ENCODE measurements at regions not wholly inside any gene's neighbourhood (a gene's known extent, or its start where the extent isn't known, plus 50 kb on each side); places are given as distances from the start of the nearest gene placed in this dataset.

DNA sequence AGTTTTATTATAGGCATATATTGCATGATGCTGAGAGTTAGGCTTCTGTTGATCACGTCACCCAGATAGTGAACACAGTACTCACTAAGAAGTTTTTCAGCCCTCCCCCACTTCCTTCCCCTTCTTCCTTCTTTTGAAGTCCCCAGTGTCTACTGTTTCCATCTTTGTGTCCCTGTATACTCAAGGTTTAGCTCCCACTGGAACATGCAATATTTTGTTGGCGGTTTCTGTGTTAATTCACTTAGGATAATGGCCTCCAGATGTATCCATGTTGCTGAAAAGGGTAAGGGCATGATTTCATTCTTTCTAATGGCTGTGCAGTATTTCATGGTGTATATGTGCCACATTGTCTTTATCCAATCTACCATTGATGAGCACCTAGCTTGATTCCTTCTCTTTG is 764.3 kb downstream of the MTRR start:
- DNase-seq (ENCODE audit: low read depth in 4 of 6, low spot score in 6 of 6): no peak
- WGBS (ENCODE audit: insufficient coverage): no CpG with 5 or more reads among the region's 2 CpGs

DNA sequence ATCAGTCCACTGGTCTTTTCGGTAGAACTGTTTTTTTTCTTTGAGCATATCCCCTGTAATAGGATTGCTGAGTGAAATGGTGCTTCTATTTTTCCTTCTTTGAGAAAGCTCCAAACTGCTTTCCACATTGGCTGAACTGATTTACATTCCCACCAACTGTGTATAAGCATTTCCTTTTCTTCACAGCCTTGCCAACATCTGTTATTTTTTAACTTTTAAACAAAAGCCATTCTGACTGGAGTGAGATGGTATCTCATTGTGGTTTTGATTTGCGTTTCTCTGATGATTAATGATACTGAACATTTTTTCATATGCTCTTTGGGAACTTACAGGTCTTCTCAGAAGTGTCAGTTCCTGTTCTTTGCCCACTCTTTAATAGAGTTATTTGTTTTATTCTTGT is 764.7 kb downstream of the MTRR start:
- Histone ChIP-seq H3K27ac (ENCODE audit: low read depth, low read length) (no peak overlapping the region), H3K27me3 (ENCODE audit: control insufficient read depth, insufficient read depth, low read length) (no peaks in the 10 kb centered on the region), H3K4me1 (ENCODE audit: control insufficient read depth, insufficient read depth, low read length) (no peaks in the 10 kb centered on the region), H3K9me3 (ENCODE audit: control insufficient read depth, insufficient read depth, low read length) (no peaks in the 10 kb centered on the region), H3K4me3 (ENCODE audit: low read depth, low read length) (no peak overlapping the region), H3K36me3 (ENCODE audit: control insufficient read depth, insufficient read depth, low read length) (no peaks in the 10 kb centered on the region)
- no CpG with 5 or more reads among the region's 2 CpGs for WGBS (ENCODE audit: insufficient coverage)
- DNase-seq (ENCODE audit: low read depth in 4 of 6, low spot score in 6 of 6): peak in 1 of 6 donors; percentile 29

More for the DNA sequence above, 764.3 kb downstream of the MTRR start:
- Histone ChIP-seq H3K4me3 (ENCODE audit: low read depth, low read length) (no peak overlapping the region), H3K4me1 (ENCODE audit: control insufficient read depth, insufficient read depth, low read length) (no peaks in the 10 kb centered on the region), H3K36me3 (ENCODE audit: control insufficient read depth, insufficient read depth, low read length) (no peaks in the 10 kb centered on the region), H3K9me3 (ENCODE audit: control insufficient read depth, insufficient read depth, low read length) (no peaks in the 10 kb centered on the region), H3K27me3 (ENCODE audit: control insufficient read depth, insufficient read depth, low read length) (no peaks in the 10 kb centered on the region), H3K27ac (ENCODE audit: low read depth, low read length) (no peak overlapping the region)

DNA sequence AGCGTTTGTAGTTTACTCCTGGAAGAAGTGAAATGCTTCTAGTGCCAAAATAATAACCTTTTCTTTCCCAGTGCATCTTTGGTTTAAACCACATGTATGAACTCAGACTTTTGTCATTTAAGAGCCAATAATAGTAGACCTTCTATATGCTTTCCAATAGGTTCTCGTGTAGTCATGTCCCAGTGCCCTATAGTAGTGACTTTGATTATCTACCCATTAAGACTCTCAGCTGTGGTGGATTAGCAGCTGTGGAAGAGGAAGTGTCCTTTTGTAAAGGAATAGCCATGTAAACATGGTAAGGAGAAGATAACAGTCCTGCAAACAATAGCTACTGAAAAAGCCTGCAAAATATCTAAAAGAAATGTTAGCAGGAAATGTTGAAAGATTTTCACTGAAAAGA is 765.3 kb downstream of the MTRR start:
- Histone ChIP-seq H3K4me1 (ENCODE audit: control insufficient read depth, insufficient read depth, low read length) (no peaks in the 10 kb centered on the region), H3K27ac (ENCODE audit: low read depth, low read length) (no peak overlapping the region), H3K27me3 (ENCODE audit: control insufficient read depth, insufficient read depth, low read length) (no peaks in the 10 kb centered on the region), H3K9me3 (ENCODE audit: control insufficient read depth, insufficient read depth, low read length) (no peaks in the 10 kb centered on the region), H3K36me3 (ENCODE audit: control insufficient read depth, insufficient read depth, low read length) (no peaks in the 10 kb centered on the region), H3K4me3 (ENCODE audit: low read depth, low read length) (no peak overlapping the region)
- WGBS (ENCODE audit: insufficient coverage): no CpG with 5 or more reads among the region's 2 CpGs
- DNase-seq (ENCODE audit: low read depth in 4 of 6, low spot score in 6 of 6): no peak

GRCh38 chr5:8641786-8642505 is 773.0 kb downstream of the MTRR start:
- no peak overlapping the region for H3K27ac ChIP-seq (ENCODE audit: low read depth, low read length)
- no peaks in the 10 kb centered on the region for H3K9me3 ChIP-seq (ENCODE audit: control insufficient read depth, insufficient read depth, low read length)
- whole genome bisulfite sequencing (ENCODE audit: insufficient coverage): 100% methylated on average over 1 of the region's 7 CpGs
- peak in 2 of 6 donors; percentile 30 to 47 for DNase-seq (ENCODE audit: low read depth in 4 of 6, low spot score in 6 of 6)
- H3K36me3 ChIP-seq (ENCODE audit: control insufficient read depth, insufficient read depth, low read length): no peaks in the 10 kb centered on the region
- no peaks in the 10 kb centered on the region for H3K4me1 ChIP-seq (ENCODE audit: control insufficient read depth, insufficient read depth, low read length)
- H3K27me3 ChIP-seq (ENCODE audit: control insufficient read depth, insufficient read depth, low read length): no peaks in the 10 kb centered on the region
- H3K4me3 ChIP-seq (ENCODE audit: low read depth, low read length): no peak overlapping the region

GRCh38 chr5:8644377-8644776 is 775.4 kb downstream of the MTRR start:
- no peaks in the 10 kb centered on the region for H3K36me3 ChIP-seq (ENCODE audit: control insufficient read depth, insufficient read depth, low read length)
- H3K27me3 ChIP-seq (ENCODE audit: control insufficient read depth, insufficient read depth, low read length): no peaks in the 10 kb centered on the region
- H3K4me1 ChIP-seq (ENCODE audit: control insufficient read depth, insufficient read depth, low read length): no peaks in the 10 kb centered on the region
- H3K9me3 ChIP-seq (ENCODE audit: control insufficient read depth, insufficient read depth, low read length): no peaks in the 10 kb centered on the region
- no peak overlapping the region for H3K27ac ChIP-seq (ENCODE audit: low read depth, low read length)
- H3K4me3 ChIP-seq (ENCODE audit: low read depth, low read length): no peak overlapping the region
- no peak for DNase-seq (ENCODE audit: low read depth in 4 of 6, low spot score in 6 of 6)
- 95% methylated on average over 2 of the region's 3 CpGs for WGBS (ENCODE audit: insufficient coverage)

GRCh38 chr5:8647111-8647510 is 778.2 kb downstream of the MTRR start:
- Histone ChIP-seq H3K36me3 (ENCODE audit: control insufficient read depth, insufficient read depth, low read length) (no peaks in the 10 kb centered on the region), H3K4me1 (ENCODE audit: control insufficient read depth, insufficient read depth, low read length) (no peaks in the 10 kb centered on the region), H3K9me3 (ENCODE audit: control insufficient read depth, insufficient read depth, low read length) (no peaks in the 10 kb centered on the region), H3K27ac (ENCODE audit: low read depth, low read length) (no peak overlapping the region), H3K27me3 (ENCODE audit: control insufficient read depth, insufficient read depth, low read length) (no peaks in the 10 kb centered on the region), H3K4me3 (ENCODE audit: low read depth, low read length) (no peak overlapping the region)
- no peak for DNase-seq (ENCODE audit: low read depth in 4 of 6, low spot score in 6 of 6)

DNA sequence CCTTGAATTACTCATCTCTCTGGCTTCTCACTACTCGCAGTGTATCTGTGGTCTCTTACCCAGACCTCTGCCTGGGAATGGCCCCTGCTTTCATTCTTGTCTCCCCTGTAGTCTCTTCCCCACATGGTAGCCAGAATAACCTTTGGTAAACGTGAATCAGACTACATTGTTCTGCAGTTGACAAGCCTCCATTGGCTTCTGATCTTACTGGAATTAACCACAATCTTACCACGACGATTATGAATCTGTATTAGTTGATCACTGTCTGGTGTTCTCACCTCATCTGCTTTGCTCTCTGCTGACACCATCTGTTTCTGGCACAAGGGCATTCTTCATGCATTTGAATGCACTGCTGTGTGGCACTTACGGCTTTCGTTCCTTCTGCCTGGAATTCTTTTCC is 781.2 kb downstream of the MTRR start:
- H3K4me1 ChIP-seq (ENCODE audit: control insufficient read depth, insufficient read depth, low read length): no peaks in the 10 kb centered on the region
- no peaks in the 10 kb centered on the region for H3K27me3 ChIP-seq (ENCODE audit: control insufficient read depth, insufficient read depth, low read length)
- H3K36me3 ChIP-seq (ENCODE audit: control insufficient read depth, insufficient read depth, low read length): no peaks in the 10 kb centered on the region
- no peak overlapping the region for H3K27ac ChIP-seq (ENCODE audit: low read depth, low read length)
- 77% methylated on average over 6 of the region's 6 CpGs for WGBS (ENCODE audit: insufficient coverage)
- no peaks in the 10 kb centered on the region for H3K9me3 ChIP-seq (ENCODE audit: control insufficient read depth, insufficient read depth, low read length)
- DNase-seq (ENCODE audit: low read depth in 4 of 6, low spot score in 6 of 6): peak in 2 of 6 donors; percentile 29 to 39
- no peak overlapping the region for H3K4me3 ChIP-seq (ENCODE audit: low read depth, low read length)

- H3K4me3 ChIP-seq (ENCODE audit: low read depth, low read length): no peak overlapping the region
- no peaks in the 10 kb centered on the region for H3K36me3 ChIP-seq (ENCODE audit: control insufficient read depth, insufficient read depth, low read length)
- no peaks in the 10 kb centered on the region for H3K4me1 ChIP-seq (ENCODE audit: control insufficient read depth, insufficient read depth, low read length)
- no peak for DNase-seq (ENCODE audit: low read depth in 4 of 6, low spot score in 6 of 6)
- H3K9me3 ChIP-seq (ENCODE audit: control insufficient read depth, insufficient read depth, low read length): no peaks in the 10 kb centered on the region
- H3K27ac ChIP-seq (ENCODE audit: low read depth, low read length): no peak overlapping the region
- 100% methylated on average over 1 of the region's 4 CpGs for WGBS (ENCODE audit: insufficient coverage)
- no peaks in the 10 kb centered on the region for H3K27me3 ChIP-seq (ENCODE audit: control insufficient read depth, insufficient read depth, low read length)
These were observed 791.4 kb downstream of the MTRR start for GRCh38 chr5:8660133-8660893.

DNA sequence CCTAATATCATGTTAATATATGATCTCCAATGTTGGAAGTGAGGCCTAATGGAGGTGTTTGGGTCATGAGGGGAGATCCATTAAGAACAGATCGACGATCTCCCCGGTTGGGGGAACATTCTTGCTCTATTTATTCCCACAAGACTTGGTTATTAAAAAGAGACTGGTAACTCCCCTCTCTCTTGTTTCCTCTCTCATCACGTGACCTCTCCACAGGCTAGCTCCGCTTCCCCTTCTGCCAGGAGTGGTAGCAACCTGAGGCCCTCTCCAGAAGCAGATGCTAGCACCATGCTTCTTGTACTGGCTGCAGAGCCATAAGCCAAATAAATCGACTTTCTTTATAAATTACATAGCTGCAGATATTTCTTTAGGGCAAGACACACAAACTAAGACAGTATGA is 794.4 kb downstream of the MTRR start:
- Histone ChIP-seq H3K36me3 (ENCODE audit: control insufficient read depth, insufficient read depth, low read length) (no peaks in the 10 kb centered on the region), H3K4me1 (ENCODE audit: control insufficient read depth, insufficient read depth, low read length) (no peaks in the 10 kb centered on the region), H3K27ac (ENCODE audit: low read depth, low read length) (no peak overlapping the region), H3K27me3 (ENCODE audit: control insufficient read depth, insufficient read depth, low read length) (no peaks in the 10 kb centered on the region), H3K9me3 (ENCODE audit: control insufficient read depth, insufficient read depth, low read length) (no peaks in the 10 kb centered on the region), H3K4me3 (ENCODE audit: low read depth, low read length) (no peak overlapping the region)
- DNase-seq (ENCODE audit: low read depth in 4 of 6, low spot score in 6 of 6): no peak
- WGBS (ENCODE audit: insufficient coverage): 92% methylated on average over 2 of the region's 6 CpGs

DNA sequence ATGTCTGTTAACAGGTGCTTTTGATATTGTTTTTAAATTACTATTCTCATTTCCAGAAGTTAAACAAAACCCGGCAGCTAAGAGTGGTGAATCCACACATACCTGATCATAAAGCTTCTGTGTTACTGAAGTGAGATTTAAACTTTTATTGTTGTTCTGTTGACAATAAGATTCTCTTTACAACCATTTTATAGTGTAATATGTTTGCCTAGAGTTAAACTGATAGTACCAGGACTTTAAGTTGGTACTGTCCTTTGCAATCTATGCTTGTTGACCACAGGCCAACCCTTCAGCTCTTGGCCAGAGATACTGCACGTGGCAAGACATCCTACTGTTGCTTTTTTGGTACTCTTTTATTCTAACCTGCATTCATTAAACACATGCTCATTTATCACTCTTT is 806.2 kb downstream of the MTRR start:
- Histone ChIP-seq H3K27ac (ENCODE audit: low read depth, low read length) (no peak overlapping the region), H3K9me3 (ENCODE audit: control insufficient read depth, insufficient read depth, low read length) (no peaks in the 10 kb centered on the region), H3K27me3 (ENCODE audit: control insufficient read depth, insufficient read depth, low read length) (no peaks in the 10 kb centered on the region), H3K4me1 (ENCODE audit: control insufficient read depth, insufficient read depth, low read length) (no peaks in the 10 kb centered on the region), H3K36me3 (ENCODE audit: control insufficient read depth, insufficient read depth, low read length) (no peaks in the 10 kb centered on the region), H3K4me3 (ENCODE audit: low read depth, low read length) (no peak overlapping the region)
- no peak for DNase-seq (ENCODE audit: low read depth in 4 of 6, low spot score in 6 of 6)
- WGBS (ENCODE audit: insufficient coverage): no CpG with 5 or more reads among the region's 2 CpGs

Measured in spinal cord (tissue), 9 donors.